GM18909 (cell line): ENCODE measurements at regions not wholly inside any gene's neighbourhood (a gene's known extent, or its start where the extent isn't known, plus 50 kb on each side); places are given as distances from the start of the nearest gene placed in this dataset.

Experiments
- ATAC-seq: cut with Tn5 transposase; IDR thresholded peaks from one replicate; pipeline ENCODE4 v1.9.1; 2021; ENCODE audit warnings: mild to moderate bottlenecking; ENCODE audit not compliant: unreplicated experiment, poor library complexity

GRCh38 chr6:144883915-144884314, 598.8 kb downstream of the UTRN start:
- ATAC-seq, result no peak

GRCh38 chr6:144885817-144886216, 600.7 kb downstream of the UTRN start:
- no peak for ATAC-seq

- no peak for ATAC-seq
Observed at GRCh38 chr6:144886682-144887081, 601.5 kb downstream of the UTRN start.

GRCh38 chr6:144888621-144889020, 603.5 kb downstream of the UTRN start:
- ATAC-seq, result no peak

- ATAC-seq, result no peak
Observed at GRCh38 chr6:144893680-144894151, 608.6 kb downstream of the UTRN start.

GRCh38 chr6:144894240-144894639, 609.1 kb downstream of the UTRN start:
- ATAC-seq, result no peak

DNA sequence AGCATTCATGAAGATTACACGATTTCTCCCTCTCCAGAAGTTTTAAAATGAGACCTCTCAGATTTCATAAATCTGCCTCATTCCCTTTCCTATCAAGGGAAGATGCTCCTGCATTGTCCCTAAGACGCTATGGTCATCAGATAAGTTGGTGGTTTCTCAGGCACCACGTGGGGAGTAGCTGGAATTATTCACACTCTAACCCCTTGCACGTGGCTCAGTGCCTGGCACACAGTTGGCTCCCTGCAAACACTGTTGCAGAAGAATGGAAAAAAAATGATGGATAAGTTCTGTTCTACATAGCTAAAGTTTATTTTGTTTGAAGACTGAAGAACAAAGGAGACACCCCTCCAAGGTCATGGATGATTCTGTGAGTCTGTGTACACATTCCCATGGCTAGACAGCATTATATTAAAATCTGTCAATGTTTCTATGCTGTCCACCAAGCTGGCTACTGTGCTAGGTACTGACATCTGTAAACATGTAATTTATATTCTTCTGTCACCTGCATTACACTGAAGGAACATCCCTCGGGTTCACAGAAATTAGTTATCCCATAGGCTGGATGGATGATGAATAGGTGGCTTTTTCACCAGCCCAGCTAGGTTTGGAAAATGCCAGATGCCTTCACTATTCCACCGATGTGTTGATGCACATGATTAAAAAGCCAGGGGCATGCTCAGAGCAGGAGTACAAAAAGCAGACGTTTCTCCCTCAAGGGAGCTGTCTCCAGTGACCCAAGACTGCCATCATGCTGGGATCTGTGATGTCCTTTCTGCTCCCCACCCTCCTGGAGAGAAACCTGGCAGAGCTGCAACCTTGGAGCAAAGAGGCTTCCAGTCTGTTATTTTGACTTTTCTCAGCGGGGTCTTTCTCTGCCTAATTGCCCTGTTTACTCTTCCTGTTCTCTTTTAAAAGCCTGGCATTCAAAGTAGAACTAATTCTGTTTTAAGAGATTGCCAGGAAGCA, 610.5 kb downstream of the UTRN start:
- no peak for ATAC-seq

- ATAC-seq, result no peak
Observed at GRCh38 chr6:144896289-144896688, 611.2 kb downstream of the UTRN start.

GRCh38 chr6:144896871-144897270, 611.7 kb downstream of the UTRN start:
- ATAC-seq, result no peak

DNA sequence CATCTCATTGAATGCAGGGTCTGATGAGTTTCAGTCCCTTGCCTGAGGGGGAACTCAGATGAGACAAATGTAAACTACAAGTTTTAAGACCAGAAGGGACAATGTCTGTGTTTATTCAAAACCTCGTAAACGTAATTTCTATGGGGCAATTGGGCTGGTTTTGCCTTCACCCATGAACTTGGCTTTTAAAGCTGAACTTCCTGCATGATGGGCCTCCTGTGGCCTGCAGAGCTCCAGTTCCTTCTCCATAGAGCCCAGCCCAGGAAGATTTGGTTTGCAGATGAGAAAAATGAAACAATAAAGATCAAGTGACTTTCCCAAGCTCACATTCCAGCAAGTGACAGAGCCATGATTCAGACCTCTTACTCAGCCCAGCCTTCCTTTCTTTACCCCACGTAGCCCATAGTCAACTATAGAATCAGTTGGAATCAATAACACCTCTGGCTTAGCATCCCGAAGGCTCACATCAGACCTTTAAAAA, 612.3 kb downstream of the UTRN start:
- ATAC-seq, result no peak

DNA sequence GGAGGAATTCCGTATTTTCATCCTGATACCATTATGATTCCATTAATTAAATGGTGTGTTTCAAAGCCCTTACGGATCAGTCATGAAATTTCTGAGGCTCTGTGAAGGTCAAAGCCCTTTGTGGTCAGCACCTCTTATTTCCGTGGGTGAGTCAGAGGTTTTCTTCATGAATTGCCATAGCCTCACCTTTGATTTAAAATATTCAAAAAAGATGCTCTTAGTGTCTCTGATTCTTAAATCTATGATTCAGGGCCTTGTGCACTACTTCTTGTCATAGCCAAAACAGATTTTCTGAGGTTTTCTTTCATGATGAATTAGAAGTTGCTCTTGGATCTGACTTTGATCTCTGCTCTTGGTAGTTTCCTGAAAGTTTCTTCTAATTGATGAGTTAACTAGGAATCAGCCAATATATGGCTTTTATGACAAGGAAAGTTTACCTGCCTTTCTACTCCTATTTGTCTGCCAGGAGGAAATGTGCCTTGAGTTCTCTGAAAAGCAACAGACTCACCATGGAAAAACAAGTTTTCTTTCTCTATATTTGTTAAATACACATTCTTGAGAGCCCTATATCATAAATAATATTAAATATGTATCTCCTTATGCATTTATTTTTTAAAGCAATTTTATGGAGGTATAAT, 613.0 kb downstream of the UTRN start:
- no peak for ATAC-seq

DNA sequence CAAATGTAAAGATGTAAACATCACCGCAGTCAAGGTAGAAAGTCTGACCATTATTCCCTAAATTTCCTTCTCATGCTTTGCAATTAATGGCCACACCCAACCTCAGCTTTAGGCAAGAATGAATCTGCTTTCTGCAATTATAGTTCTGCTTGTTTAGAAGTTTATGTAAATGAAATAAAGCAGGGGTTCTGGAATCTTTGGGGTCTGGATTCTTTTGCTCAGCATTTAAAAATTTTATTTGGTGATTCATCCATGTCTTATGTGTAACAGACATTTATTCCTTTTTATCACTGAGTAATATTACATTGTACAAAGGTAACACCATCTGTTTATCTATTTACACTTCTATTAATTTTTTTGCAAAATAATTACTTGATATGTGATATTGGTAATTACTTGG, 613.6 kb downstream of the UTRN start:
- no peak for ATAC-seq

GRCh38 chr6:144899161-144899560, 614.0 kb downstream of the UTRN start:
- ATAC-seq, result no peak

GRCh38 chr6:144901412-144901811, 616.3 kb downstream of the UTRN start:
- ATAC-seq, result no peak

DNA sequence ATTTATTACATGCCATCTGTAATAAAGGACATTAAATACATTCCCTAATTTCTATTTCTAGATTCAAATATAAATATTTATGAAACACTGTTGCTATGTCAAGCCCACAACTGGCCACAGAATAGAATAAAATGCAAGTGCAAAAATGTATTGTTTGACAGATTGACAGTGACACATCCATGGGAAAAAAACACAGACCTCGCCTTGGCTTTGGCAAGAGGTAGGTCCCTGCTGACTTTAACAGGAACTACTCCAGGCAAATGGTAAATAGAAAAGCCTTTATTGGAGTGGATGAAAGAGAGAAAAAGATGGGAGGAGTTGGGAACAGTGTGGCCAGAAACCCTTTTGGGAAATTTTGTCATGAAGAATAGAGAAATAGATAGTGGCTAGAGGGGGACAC, 622.9 kb downstream of the UTRN start:
- no peak for ATAC-seq

DNA sequence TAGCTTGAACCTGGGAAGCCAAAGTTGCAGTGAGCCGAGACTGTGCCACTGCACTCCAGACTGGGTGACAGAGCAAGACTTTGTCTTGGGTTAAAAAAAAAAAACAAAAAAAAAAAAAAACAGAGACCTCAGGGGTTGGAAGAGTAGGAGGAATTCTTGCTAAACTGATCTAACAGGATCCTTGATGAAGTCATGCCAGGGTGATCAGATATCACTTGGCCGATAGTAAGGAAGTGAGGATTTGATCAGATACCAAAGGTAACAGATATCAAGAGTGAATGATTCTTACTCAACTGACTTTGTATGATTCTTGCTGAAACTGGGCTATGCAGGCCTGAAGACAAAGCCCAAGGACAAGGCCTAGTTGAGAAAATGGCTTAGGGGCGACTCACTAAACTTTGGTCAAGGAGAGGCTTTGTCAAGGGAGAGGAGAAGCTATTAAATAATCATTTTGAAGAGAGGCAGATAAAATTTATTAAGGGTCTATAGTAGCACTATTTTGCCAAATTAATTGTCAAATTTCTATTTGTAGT, 624.7 kb downstream of the UTRN start:
- ATAC-seq, result no peak

GRCh38 chr6:144911322-144911721, 626.2 kb downstream of the UTRN start:
- no peak for ATAC-seq

GRCh38 chr6:144912474-144912873, 627.3 kb downstream of the UTRN start:
- ATAC-seq, result no peak

DNA sequence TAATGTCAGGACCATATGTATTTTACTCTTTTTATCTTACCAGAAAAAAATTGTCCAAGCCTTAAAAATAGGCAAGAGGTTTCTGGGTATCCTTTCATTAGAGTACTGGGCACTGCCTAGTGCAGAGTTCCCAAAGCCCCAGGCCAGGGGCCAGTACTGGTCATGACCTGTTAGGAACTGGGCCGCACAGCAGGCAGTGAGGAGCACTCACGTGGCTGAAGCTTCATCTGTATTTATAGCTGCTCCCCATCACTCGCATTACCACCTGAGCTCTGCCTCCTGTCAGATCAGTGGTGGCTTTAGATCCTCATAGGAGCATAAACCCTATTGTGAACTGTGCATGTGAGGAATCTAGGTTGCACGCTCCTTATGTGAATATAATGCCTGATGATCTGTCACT, 632.9 kb downstream of the UTRN start:
- ATAC-seq, result no peak

- no peak for ATAC-seq
Observed at GRCh38 chr6:144919560-144919959, 634.4 kb downstream of the UTRN start.

DNA sequence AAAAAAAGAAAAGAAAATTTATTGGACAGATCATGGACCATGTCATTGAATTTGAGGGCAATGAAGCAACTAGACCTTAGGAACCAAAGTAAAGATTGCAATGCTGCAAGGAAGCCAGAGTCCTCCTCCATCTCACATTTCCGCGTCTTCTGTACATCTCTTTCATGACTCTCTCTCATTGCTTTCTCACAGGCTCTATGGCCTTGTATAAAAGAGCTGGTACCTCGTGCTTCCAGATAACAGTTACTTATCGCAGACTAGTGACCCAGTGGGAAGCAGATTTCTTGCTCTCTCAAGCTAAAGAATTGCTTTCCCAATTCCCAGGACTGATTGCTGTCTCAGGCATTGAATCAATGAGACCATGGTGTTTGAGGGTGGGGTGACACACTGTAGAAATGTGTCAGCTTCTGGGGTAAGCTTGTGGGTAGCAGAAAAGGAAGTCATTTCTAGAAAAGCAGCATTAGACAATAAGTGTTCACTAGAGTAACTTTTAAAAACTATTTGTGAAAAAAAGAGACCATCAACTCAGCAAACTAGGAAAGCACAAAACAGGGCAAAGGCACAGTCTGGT, 635.3 kb downstream of the UTRN start:
- no peak for ATAC-seq
